ENCODE measurements at regions not wholly inside any gene's neighbourhood (a gene's known extent, or its start where the extent isn't known, plus 50 kb on each side); places are given as distances from the start of the nearest gene placed in this dataset.

DNA sequence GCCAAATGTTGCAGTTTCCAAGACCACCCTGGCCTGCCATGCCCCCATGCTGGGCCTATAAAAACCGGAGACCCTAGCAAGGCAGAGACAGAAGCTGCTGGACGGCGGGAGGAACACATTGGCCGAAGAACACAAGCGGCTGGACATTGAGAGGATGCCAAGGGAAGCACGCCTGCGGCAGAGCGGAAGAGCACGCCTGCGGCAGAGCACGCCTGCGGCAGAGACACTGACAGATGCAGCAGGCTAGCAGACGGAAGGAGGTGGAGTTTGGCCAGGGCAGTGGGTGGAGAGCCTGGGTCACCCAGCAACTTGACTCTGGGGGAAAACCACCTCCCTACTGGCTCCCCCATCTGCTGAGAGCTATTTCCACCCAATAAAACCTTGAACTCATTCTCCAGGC is 322.3 kb upstream of the TBL1XR1 start:
- TF ChIP-seq, protein P1, sequence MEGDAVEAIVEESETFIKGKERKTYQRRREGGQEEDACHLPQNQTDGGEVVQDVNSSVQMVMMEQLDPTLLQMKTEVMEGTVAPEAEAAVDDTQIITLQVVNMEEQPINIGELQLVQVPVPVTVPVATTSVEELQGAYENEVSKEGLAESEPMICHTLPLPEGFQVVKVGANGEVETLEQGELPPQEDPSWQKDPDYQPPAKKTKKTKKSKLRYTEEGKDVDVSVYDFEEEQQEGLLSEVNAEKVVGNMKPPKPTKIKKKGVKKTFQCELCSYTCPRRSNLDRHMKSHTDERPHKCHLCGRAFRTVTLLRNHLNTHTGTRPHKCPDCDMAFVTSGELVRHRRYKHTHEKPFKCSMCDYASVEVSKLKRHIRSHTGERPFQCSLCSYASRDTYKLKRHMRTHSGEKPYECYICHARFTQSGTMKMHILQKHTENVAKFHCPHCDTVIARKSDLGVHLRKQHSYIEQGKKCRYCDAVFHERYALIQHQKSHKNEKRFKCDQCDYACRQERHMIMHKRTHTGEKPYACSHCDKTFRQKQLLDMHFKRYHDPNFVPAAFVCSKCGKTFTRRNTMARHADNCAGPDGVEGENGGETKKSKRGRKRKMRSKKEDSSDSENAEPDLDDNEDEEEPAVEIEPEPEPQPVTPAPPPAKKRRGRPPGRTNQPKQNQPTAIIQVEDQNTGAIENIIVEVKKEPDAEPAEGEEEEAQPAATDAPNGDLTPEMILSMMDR (conservative IDR thresholded peaks at IDR 0.05), result no peak
- TF ChIP-seq EZH2 (IDR thresholded peaks at IDR 0.05; ENCODE audit: low read depth), result no peak

Measured in PC-9 (cell line).